Lung (tissue), 11 donors: ENCODE measurements at regions not wholly inside any gene's neighbourhood (a gene's known extent, or its start where the extent isn't known, plus 50 kb on each side); places are given as distances from the start of the nearest gene placed in this dataset.

Experiments
- ATAC-seq: fragments of 200-7000 bp; cut with Tn5 transposase; one replicate; pipeline ENCODE4 v1.9.1; 2020; ENCODE audit warnings: moderate number of reproducible peaks; ENCODE audit not compliant: insufficient read depth, low FRiP score
- DNase-seq, 3 donors: peaks; one replicate each; pipeline ENCODE4 v3.0.0-alpha.2; 2013 to 2017
- H3K27ac ChIP-seq, 2 donors: one replicate each; pipeline ENCODE4 v1.5.1; 2013; ENCODE audit warnings: mild to moderate bottlenecking in 2 of 2, moderate library complexity in 2 of 2, control low read depth in 1 of 2, inconsistent platforms in 1 of 2, low read depth in 1 of 2, low read length in 1 of 2
- H3K27me3 ChIP-seq, 3 donors: one replicate each; pipeline ENCODE4 v1.5.1; 2013; ENCODE audit warnings: low read length in 2 of 3; ENCODE audit not compliant: control insufficient read depth in 3 of 3, insufficient read depth in 3 of 3
- H3K36me3 ChIP-seq, 4 donors: one replicate each; pipeline ENCODE4 v1.5.1; 2013; ENCODE audit warnings: low read length in 4 of 4, mild to moderate bottlenecking in 1 of 4, moderate library complexity in 1 of 4; ENCODE audit not compliant: control insufficient read depth in 4 of 4, insufficient read depth in 4 of 4
- H3K4me1 ChIP-seq, 5 donors: one replicate each; pipeline ENCODE4 v1.5.1; 2013; ENCODE audit warnings: low read length in 5 of 5, mild to moderate bottlenecking in 2 of 5, moderate library complexity in 1 of 5; ENCODE audit not compliant: control insufficient read depth in 5 of 5, insufficient read depth in 5 of 5
- H3K4me3 ChIP-seq: one replicate; pipeline ENCODE4 v1.5.1; 2013; ENCODE audit warnings: mild to moderate bottlenecking, control low read depth, moderate library complexity
- H3K9ac ChIP-seq, 2 donors: one replicate each; pipeline ENCODE4 v1.5.1; 2013; ENCODE audit warnings: low read length in 2 of 2, control low read depth in 1 of 2; ENCODE audit not compliant: insufficient read depth in 1 of 2
- H3K9me3 ChIP-seq, 4 donors: one replicate each; pipeline ENCODE4 v1.5.1; 2013; ENCODE audit warnings: low read length in 3 of 4, mild to moderate bottlenecking in 1 of 4, moderate library complexity in 1 of 4; ENCODE audit not compliant: control insufficient read depth in 4 of 4, insufficient read depth in 3 of 4
- WGBS, 2 donors: extraction: QIAGEN DNeasy Blood & Tissue Kit; methylation state at CpG; one replicate each; pipeline ENCODE4 v1.1.7; 2013; 5-methylcytosine and 5-hydroxymethylcytosine counted together
- TF ChIP-seq, protein P1 (sequence below): IDR thresholded peaks from 2 replicates; pipeline ENCODE4 v1.5.1; 2012; ENCODE audit warnings: mild to moderate bottlenecking; ENCODE audit errors: control extremely low read depth, extremely low read depth
- donor health status: control.
- donor health status: control.
- donor health status: Bipolar disorder and iron deficiency.
- donor health status: healthy.
- donor health status: DM: yes; HTN: yes; CAD: no.

DNA sequence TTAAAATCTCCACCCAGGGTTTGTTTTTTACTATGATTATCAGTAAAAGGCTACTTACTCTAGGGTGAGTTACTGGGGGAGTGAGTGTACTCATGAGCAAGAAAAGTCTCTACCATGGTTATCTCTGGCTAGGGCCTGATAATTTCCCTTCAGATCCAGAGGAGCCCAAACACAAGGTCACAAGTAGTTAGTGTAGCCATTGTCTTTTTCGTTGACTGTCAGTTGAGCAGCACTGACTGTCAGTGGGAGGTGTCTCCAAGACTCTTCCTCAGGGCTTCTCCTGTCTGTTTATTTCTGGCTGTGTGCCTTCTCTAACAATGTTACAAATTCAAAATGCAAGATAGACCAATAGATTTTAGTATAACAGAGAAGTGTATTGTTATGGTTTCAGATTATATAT is 181.2 kb upstream of the MIS18BP1 start:
- H3K9ac ChIP-seq = no peak overlapping the region
- H3K9me3 ChIP-seq = no peaks in the 10 kb centered on the region
- DNase-seq = no peak
- no peaks in the 10 kb centered on the region for H3K4me1 ChIP-seq
- H3K4me3 ChIP-seq = no peak overlapping the region
- H3K36me3 ChIP-seq = no peaks in the 10 kb centered on the region
- no peak for ATAC-seq
- no peaks in the 10 kb centered on the region for H3K27me3 ChIP-seq
- TF ChIP-seq, protein P1, sequence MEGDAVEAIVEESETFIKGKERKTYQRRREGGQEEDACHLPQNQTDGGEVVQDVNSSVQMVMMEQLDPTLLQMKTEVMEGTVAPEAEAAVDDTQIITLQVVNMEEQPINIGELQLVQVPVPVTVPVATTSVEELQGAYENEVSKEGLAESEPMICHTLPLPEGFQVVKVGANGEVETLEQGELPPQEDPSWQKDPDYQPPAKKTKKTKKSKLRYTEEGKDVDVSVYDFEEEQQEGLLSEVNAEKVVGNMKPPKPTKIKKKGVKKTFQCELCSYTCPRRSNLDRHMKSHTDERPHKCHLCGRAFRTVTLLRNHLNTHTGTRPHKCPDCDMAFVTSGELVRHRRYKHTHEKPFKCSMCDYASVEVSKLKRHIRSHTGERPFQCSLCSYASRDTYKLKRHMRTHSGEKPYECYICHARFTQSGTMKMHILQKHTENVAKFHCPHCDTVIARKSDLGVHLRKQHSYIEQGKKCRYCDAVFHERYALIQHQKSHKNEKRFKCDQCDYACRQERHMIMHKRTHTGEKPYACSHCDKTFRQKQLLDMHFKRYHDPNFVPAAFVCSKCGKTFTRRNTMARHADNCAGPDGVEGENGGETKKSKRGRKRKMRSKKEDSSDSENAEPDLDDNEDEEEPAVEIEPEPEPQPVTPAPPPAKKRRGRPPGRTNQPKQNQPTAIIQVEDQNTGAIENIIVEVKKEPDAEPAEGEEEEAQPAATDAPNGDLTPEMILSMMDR = no peak
- no peak overlapping the region for H3K27ac ChIP-seq
- 43 to 48% methylated on average over 1 of the region's 1 CpG for WGBS, 2 donors

DNA sequence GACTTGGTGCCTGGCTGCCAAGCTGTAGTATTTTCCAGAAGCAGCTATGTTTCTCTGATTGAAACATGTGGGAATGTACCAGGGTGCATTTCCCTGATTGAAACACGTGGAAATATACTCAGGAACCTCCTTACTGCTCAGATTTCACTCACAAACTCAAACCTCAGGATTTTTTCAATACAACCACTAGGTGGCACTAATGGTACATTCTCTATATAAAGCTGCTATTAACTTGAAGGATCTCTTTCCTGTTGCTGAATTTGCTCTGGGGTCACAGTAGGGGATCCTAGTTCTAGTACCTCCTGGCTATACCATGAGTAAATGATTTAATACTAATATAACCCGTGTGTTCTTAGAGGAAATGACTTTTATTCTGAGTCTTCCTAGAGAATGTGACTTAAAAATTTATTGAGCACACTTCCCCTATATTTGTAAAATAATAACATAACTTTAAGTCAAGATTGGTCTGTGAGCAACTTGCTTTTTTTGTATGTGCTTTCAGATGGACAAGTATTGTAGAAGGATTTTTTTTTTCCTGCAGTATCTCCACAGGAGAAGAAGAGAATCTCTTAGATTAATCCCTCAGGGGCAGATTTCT is 173.8 kb upstream of the MIS18BP1 start:
- Histone ChIP-seq H3K4me1 (no peaks in the 10 kb centered on the region), H3K9me3 (peaks cover 0 to 6% (median 0%) of the 10 kb centered on the region in 4 donors), H3K27ac (no peak overlapping the region), H3K27me3 (no peaks in the 10 kb centered on the region), H3K36me3 (no peaks in the 10 kb centered on the region), H3K4me3 (no peak overlapping the region), H3K9ac (no peak overlapping the region)
- TF ChIP-seq, protein P1 = no peak
- WGBS, 2 donors = 0 to 1% methylated on average over 2 of the region's 2 CpGs
- ATAC-seq = no peak
- DNase-seq = peak in 2 of 3 donors; percentile 42 to 61

DNA sequence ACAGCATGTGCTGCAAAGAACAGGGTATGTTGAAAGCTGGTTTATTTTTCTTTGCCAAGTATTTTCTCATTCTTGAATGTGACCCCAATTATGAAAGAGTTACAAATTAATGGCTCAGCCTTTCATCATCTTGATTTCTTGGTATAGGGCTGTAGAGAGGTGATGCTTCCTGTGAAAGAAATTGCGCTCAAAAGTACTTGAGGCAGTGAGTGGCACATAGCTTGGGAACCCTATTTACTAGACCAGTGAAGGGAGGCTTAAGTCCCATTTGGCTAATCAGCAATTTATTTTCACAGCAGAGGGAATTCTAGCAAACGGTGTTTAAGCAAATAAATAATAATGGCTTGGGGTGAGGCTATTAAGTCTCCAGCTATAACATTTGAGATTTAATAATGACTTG is 153.9 kb upstream of the MIS18BP1 start:
- Histone ChIP-seq H3K27me3 (no peaks in the 10 kb centered on the region), H3K36me3 (no peaks in the 10 kb centered on the region), H3K9ac (no peak overlapping the region), H3K9me3 (peaks cover 0 to 4% (median 0%) of the 10 kb centered on the region in 4 donors), H3K27ac (no peak overlapping the region), H3K4me1 (no peaks in the 10 kb centered on the region), H3K4me3 (no peak overlapping the region)
- TF ChIP-seq, protein P1 = no peak
- ATAC-seq = no peak
- no peak for DNase-seq
- 66 to 71% methylated on average over 2 of the region's 2 CpGs for WGBS, 2 donors

DNA sequence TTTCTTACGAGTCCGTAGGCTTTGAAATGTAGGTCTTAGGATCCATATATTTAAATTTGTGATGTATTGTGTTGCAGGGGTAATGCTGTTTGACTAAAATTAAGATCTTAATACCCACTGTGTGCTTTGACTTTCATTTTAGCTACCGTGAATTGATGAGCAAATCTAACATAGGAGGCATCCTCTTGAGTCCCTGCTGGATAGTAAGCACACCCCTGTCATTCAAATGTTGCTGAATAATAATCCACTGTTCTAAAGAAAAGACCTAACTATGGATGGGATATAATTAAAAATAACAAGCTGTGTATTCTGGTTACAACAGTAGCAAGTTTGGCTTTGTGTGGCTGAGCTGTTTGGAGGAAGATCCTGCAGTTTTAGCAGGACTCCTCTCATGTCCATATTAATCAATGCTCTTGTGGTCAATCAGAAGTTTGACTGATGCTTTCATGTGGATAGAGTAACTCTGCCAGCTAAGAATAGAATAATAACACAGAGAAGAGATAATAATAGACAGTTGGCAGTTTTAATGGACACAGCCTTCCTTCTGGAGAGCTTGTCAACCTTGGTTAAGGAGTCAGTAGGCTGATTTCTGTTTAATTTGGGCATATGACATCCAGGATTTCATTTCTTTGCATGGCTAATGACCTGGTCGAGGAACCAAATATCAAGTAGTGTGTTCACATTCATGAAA is 148.1 kb upstream of the MIS18BP1 start:
- DNase-seq (no peak), ATAC-seq (no peak)
- Histone ChIP-seq H3K9me3 (peaks cover 0 to 2% (median 0%) of the 10 kb centered on the region in 4 donors), H3K27me3 (no peaks in the 10 kb centered on the region), H3K9ac (no peak overlapping the region), H3K4me1 (no peaks in the 10 kb centered on the region), H3K4me3 (no peak overlapping the region), H3K27ac (no peak overlapping the region), H3K36me3 (no peaks in the 10 kb centered on the region)
- 41 to 51% methylated on average over 4 of the region's 4 CpGs for WGBS, 2 donors
- TF ChIP-seq, protein P1 = no peak
